HCT116 (cell line): ENCODE measurements at regions not wholly inside any gene's neighbourhood (a gene's known extent, or its start where the extent isn't known, plus 50 kb on each side); places are given as distances from the start of the nearest gene placed in this dataset.
"Not testable (repeated sequence)": the region's sequence is repeated elsewhere in the genome, so short reads cannot be mapped to it uniquely, and the experiment has no call there.

Experiments
- ATAC-seq: fragments of 200-7000 bp; cut with Tn5 transposase; 2 replicates; pipeline ENCODE4 v1.9.1; 2020; ENCODE audit warnings: mild to moderate bottlenecking, moderate library complexity
- BruUV-seq: library from RNA; stranded (reverse); fragments of 400-500 nt; replicated peaks from 2 replicates; lab custom pipeline; 2021; lab: Mats Ljungman, UMichigan
- CTCF ChIA-PET: fragments of 300-600 bp; sonication (Branson Sonifier 250); formaldehyde crosslinking; loops from one replicate; lab custom pipeline; 2021; ENCODE audit warnings: antibody characterized with exemption; lab: Charles Lee
- POLR2A ChIA-PET: fragments of 300-600, 350-600 bp; sonication (Branson Sonifier 250); formaldehyde crosslinking; loops from one replicate; lab custom pipeline; 2021; ENCODE audit warnings: antibody characterized with exemption; lab: Charles Lee
- RAD21 ChIA-PET, 2 experiments: fragments of 300-600 bp; sonication (Branson Sonifier 250); formaldehyde crosslinking; loops; one replicate each; lab custom pipeline; 2023; ENCODE audit warnings: low total read pairs in 2 of 2; ENCODE audit not compliant: uncharacterized antibody in 2 of 2, unreplicated experiment in 2 of 2, low non-redundant PET in 1 of 2; lab: Charles Lee
- DNase-seq: peaks from one replicate; pipeline ENCODE4 v3.0.0-alpha.2; 2010; ENCODE audit warnings: low read depth, low spot score
- H2AFZ ChIP-seq: fragments of 200-600 bp; shearing (Covaris generic), sonication (generic); 2 replicates; pipeline ENCODE4 v1.6.1; 2017; ENCODE audit warnings: low read depth, mixed run types, mixed read lengths, antibody characterized with exemption, low read length; ENCODE audit not compliant: poor library complexity, severe bottlenecking
- H3K27ac ChIP-seq: 2 replicates; pipeline ENCODE4 v1.5.1; 2012; ENCODE audit warnings: low read depth, low read length
- H3K27me3 ChIP-seq: fragments of 200-600 bp; sonication (generic); 2 replicates; pipeline ENCODE4 v1.6.1; 2016; ENCODE audit warnings: mixed run types, low read length, mixed read lengths; ENCODE audit not compliant: insufficient read depth
- H3K36me3 ChIP-seq, 2 experiments: fragments of 200-500 bp in 1 of 2; fragments of 200-600 bp in 1 of 2; sonication (Bioruptor generic) in 1 of 2; sonication (generic) in 1 of 2; 2 replicates each; pipeline versions ENCODE4 v1.5.1 to v1.6.1; 2014 to 2016; ENCODE audit warnings: low read length in 2 of 2, inconsistent platforms in 1 of 2, mixed read lengths in 1 of 2, mixed run types in 1 of 2; ENCODE audit not compliant: insufficient read depth in 2 of 2, control insufficient read depth in 1 of 2
- H3K4me1 ChIP-seq, 2 experiments: fragments of 200-600 bp in 1 of 2; sonication (generic) in 1 of 2; 2 replicates each; pipeline versions ENCODE4 v1.5.1 to v1.6.1; 2012 to 2017; ENCODE audit warnings: low read length in 2 of 2, inconsistent platforms in 1 of 2, mild to moderate bottlenecking in 1 of 2, mixed read lengths in 1 of 2, mixed run types in 1 of 2, moderate library complexity in 1 of 2; ENCODE audit not compliant: insufficient read depth in 2 of 2, control insufficient read depth in 1 of 2
- H3K4me2 ChIP-seq: fragments of 200-600 bp; sonication (generic); 2 replicates; pipeline ENCODE4 v1.6.1; 2017; ENCODE audit warnings: mixed run types, low read length, mixed read lengths
- H3K4me3 ChIP-seq, 2 experiments: fragments of 200-600 bp in 1 of 2; sonication (generic) in 1 of 2; replicated peaks in 1 of 2; 2 replicates each; pipeline ENCODE4 v1.5.1; 2011 to 2016; ENCODE audit warnings: low read length in 2 of 2, control low read depth in 1 of 2, low read depth in 1 of 2, mild to moderate bottlenecking in 1 of 2, mixed read lengths in 1 of 2, mixed run types in 1 of 2
- H3K79me2 ChIP-seq: fragments of 200-600 bp; sonication (generic); 2 replicates; pipeline ENCODE4 v1.6.1; 2017; ENCODE audit warnings: mild to moderate bottlenecking, mixed run types, low read length, moderate library complexity, mixed read lengths; ENCODE audit not compliant: insufficient read depth
- H3K9ac ChIP-seq: fragments of 200-600 bp; sonication (generic); 2 replicates; pipeline ENCODE4 v1.6.1; 2016; ENCODE audit warnings: low read length, mixed read lengths
- H3K9me2 ChIP-seq: fragments of 200-600 bp; sonication (generic), shearing (Covaris generic); 2 replicates; pipeline ENCODE4 v1.6.1; 2017; ENCODE audit warnings: mixed run types, mild to moderate bottlenecking, moderate library complexity; ENCODE audit not compliant: insufficient read depth
- H3K9me3 ChIP-seq, 2 experiments: fragments of 200-500 bp in 1 of 2; fragments of 200-600 bp in 1 of 2; sonication (Bioruptor generic) in 1 of 2; sonication (generic) in 1 of 2; 2 replicates each; pipeline ENCODE4 v1.6.1; 2014 to 2017; ENCODE audit warnings: low read length in 2 of 2, mixed read lengths in 2 of 2, inconsistent platforms in 1 of 2, low read depth in 1 of 2, mild to moderate bottlenecking in 1 of 2, mixed run types in 1 of 2, moderate library complexity in 1 of 2; ENCODE audit not compliant: control insufficient read depth in 1 of 2, insufficient read depth in 1 of 2
- H4K20me1 ChIP-seq: fragments of 200-600 bp; sonication (generic), shearing (Covaris generic); 2 replicates; pipeline ENCODE4 v1.6.1; 2017; ENCODE audit warnings: mixed run types, mild to moderate bottlenecking, moderate library complexity; ENCODE audit not compliant: insufficient read depth
- EZH2phosphoT487 ChIP-seq: fragments of 200-600 bp; IDR thresholded peaks from 2 replicates; pipeline ENCODE4 v1.6.1; 2018; ENCODE audit warnings: antibody characterized with exemption, borderline replicate concordance
- FOSL1 ChIP-seq: IDR thresholded peaks from 2 replicates; pipeline ENCODE4 v1.6.1; 2012; ENCODE audit warnings: low read depth
- SIN3A ChIP-seq: IDR thresholded peaks from 2 replicates; pipeline ENCODE4 v1.6.1; 2012; ENCODE audit warnings: low read depth
- ZNF274 ChIP-seq: fragments of 200-500 bp; sonication (Bioruptor generic); IDR thresholded peaks from 2 replicates; pipeline ENCODE4 v1.6.1; 2014; ENCODE audit warnings: mild to moderate bottlenecking, low read depth, low read length, inconsistent platforms
- intact Hi-C: fragments of 100-400 bp; cut with micrococcal nuclease; formaldehyde crosslinking; loops from 2 replicates; pipeline ENCODE4 v1.10.0; 2022
- TF ChIP-seq, protein P1 (sequence below): IDR thresholded peaks from 2 replicates; pipeline ENCODE4 v1.6.1; 2012

DNA sequence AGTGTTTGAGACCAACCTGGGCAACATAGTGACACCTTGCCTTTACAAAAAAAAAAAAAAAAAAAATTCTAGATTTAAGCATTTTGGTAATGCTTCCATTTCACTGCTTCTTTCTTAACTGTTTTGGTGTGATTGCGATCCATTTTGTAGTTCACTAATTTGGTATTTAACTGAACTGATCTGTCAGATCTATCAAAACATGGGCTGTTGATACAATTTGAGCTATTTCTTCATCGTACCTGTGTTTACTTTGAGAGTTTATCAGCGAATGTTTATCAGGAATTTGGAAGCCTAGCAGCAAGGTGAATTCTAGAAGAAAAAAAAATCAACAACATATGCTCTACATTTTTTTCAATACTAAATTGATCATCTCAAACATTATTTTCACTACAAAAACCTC, 864.9 kb upstream of the WWC1 start:
- ChIA-PET POLR2A (no interaction called here), CTCF (no interaction called here), RAD21 (no interaction called here)
- H3K79me2 ChIP-seq = no peaks in the 10 kb centered on the region
- H3K27ac ChIP-seq = no peak overlapping the region
- BruUV-seq = no TSS peak
- H3K4me3 ChIP-seq = no peak overlapping the region
- no peaks in the 10 kb centered on the region for H3K9me2 ChIP-seq
- H3K9ac ChIP-seq = no peak overlapping the region
- ATAC-seq = no peak
- H4K20me1 ChIP-seq = no peaks in the 10 kb centered on the region
- DNase-seq = no peak
- H3K4me1 ChIP-seq = no peaks in the 10 kb centered on the region
- H3K9me3 ChIP-seq = no peaks in the 10 kb centered on the region; a peak in 2 of 4 replicates
- no peaks in the 10 kb centered on the region for H3K27me3 ChIP-seq
- no peak overlapping the region for H2AFZ ChIP-seq
- intact Hi-C loops = no loop called here
- TF ChIP-seq SIN3A (no peak), FOSL1 (no peak), EZH2phosphoT487 (no peak), ZNF274 (no peak)
- TF ChIP-seq, protein P1, sequence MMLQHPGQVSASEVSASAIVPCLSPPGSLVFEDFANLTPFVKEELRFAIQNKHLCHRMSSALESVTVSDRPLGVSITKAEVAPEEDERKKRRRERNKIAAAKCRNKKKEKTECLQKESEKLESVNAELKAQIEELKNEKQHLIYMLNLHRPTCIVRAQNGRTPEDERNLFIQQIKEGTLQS = no peak
- no peak overlapping the region for H3K4me2 ChIP-seq
- no peaks in the 10 kb centered on the region for H3K36me3 ChIP-seq

DNA sequence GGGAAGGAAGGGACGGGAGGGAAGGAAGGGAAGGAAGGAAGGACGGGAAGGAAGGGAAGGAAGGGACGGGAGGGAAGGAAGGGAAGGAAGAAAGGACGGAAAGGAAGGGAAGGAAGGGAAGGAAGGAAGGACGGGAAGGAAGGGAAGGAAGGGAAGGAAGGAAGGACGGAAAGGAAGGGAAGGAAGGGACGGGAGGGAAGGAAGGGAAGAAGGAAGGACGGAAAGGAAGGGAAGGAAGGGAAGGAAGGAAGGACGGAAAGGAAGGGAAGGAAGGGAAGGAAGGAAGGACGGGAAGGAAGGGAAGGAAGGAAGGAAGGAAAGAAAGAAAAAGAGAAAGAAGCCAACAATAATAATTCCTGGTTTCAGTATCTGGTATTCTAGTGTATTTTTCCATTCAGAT, 863.8 kb upstream of the WWC1 start:
- intact Hi-C loops, H2AFZ ChIP-seq, RAD21 ChIA-PET, ATAC-seq, H3K36me3 ChIP-seq, H3K9ac ChIP-seq, H3K4me3 ChIP-seq, POLR2A ChIA-PET, H3K27ac ChIP-seq, CTCF ChIA-PET, H3K27me3 ChIP-seq, H3K9me3 ChIP-seq, H4K20me1 ChIP-seq, H3K9me2 ChIP-seq, H3K79me2 ChIP-seq, H3K4me1 ChIP-seq, BruUV-seq, DNase-seq, H3K4me2 ChIP-seq: not testable (repeated sequence)
